GM13976 (cell line): ENCODE measurements at regions not wholly inside any gene's neighbourhood (a gene's known extent, or its start where the extent isn't known, plus 50 kb on each side); places are given as distances from the start of the nearest gene placed in this dataset.

ENCODE experiments used
- DNase-seq: peaks from one replicate; pipeline ENCODE4 v3.0.0; 2012; ENCODE audit warnings: low spot score
- CTCF ChIP-seq: IDR thresholded peaks from 2 replicates; pipeline ENCODE4 v1.5.1; 2012; ENCODE audit warnings: borderline replicate concordance, mild to moderate bottlenecking; ENCODE audit not compliant: insufficient read depth; ENCODE audit errors: extremely low read depth, missing control alignments, control extremely low read depth
- in situ Hi-C: fragments of 300-500 bp; cut with MboI; formaldehyde crosslinking; loops from one replicate; pipeline ENCODE4 v1.12.0; 2022; ENCODE audit warnings: low sequenced_read_pairs, mixed read lengths, inconsistent platforms; ENCODE audit not compliant: unreplicated experiment

- no peak for DNase-seq
- no peak for TF ChIP-seq CTCF
- in situ Hi-C loops, result no loop called here
Observed at GRCh38 chr2:154533300-154533940, 165.1 kb upstream of the KCNJ3 start.

- no peak for TF ChIP-seq CTCF
- in situ Hi-C loops, result no loop called here
- peak; percentile 2 for DNase-seq
Observed at GRCh38 chr2:154537024-154537423, 161.5 kb upstream of the KCNJ3 start.

- no peak for TF ChIP-seq CTCF
- no peak for DNase-seq
- in situ Hi-C loops, result no loop called here
Observed at GRCh38 chr2:154537843-154538450, 160.5 kb upstream of the KCNJ3 start.

- no peak for TF ChIP-seq CTCF
- in situ Hi-C loops, result no loop called here
- DNase-seq, result no peak
Observed at GRCh38 chr2:154546341-154546740, 152.2 kb upstream of the KCNJ3 start.

- TF ChIP-seq CTCF, result no peak
- no peak for DNase-seq
- in situ Hi-C loops, result no loop called here
Observed at GRCh38 chr2:154549869-154550268, 148.6 kb upstream of the KCNJ3 start.

- DNase-seq, result no peak
- in situ Hi-C loops, result no loop called here
- no peak for TF ChIP-seq CTCF
Observed at GRCh38 chr2:154551649-154552048, 146.8 kb upstream of the KCNJ3 start.
